H1 (cell line): ENCODE measurements at regions not wholly inside any gene's neighbourhood (a gene's known extent, or its start where the extent isn't known, plus 50 kb on each side); places are given as distances from the start of the nearest gene placed in this dataset.

Experiments
- CTCF ChIA-PET: fragments of 300-600 bp; sonication (Branson Sonifier 250); formaldehyde crosslinking; loops from one replicate; lab custom pipeline; 2021; ENCODE audit not compliant: partially characterized antibody; lab: Charles Lee
- POLR2A ChIA-PET: fragments of 300-600 bp; sonication (Branson Sonifier 250); formaldehyde crosslinking; loops from one replicate; lab custom pipeline; 2021; ENCODE audit warnings: inconsistent platforms; ENCODE audit not compliant: partially characterized antibody; lab: Charles Lee
- DNase-seq, 2 experiments: peaks; one replicate each; pipeline versions ENCODE4 v3.0.0 to v3.0.0-alpha.2; 2010 to 2022; ENCODE audit warnings: low spot score in 2 of 2, low read depth in 1 of 2, mixed read lengths in 1 of 2
- FAIRE-seq: peaks from 2 replicates; lab custom pipeline; 2011; peaks lifted over from hg19 to GRCh38; lab: Jason Lieb, UNC
- H2AFZ ChIP-seq: 2 replicates; pipeline ENCODE4 v1.8.1; 2012; ENCODE audit warnings: low read length, inconsistent platforms
- H2AK5ac ChIP-seq: 2 replicates; pipeline ENCODE4 v1.6.1; 2013; ENCODE audit warnings: low read depth, low read length
- H2BK120ac ChIP-seq: replicated peaks from 2 replicates; pipeline ENCODE3; 2013; ENCODE audit warnings: low read depth, low read length, inconsistent platforms
- H2BK12ac ChIP-seq: 2 replicates; pipeline ENCODE4 v1.6.1; 2013; ENCODE audit warnings: low read depth, low read length
- H2BK15ac ChIP-seq: 2 replicates; pipeline ENCODE4 v1.6.1; 2013; ENCODE audit warnings: low read length
- H2BK20ac ChIP-seq: 2 replicates; pipeline ENCODE4 v1.6.1; 2013; ENCODE audit warnings: low read length
- H2BK5ac ChIP-seq: 2 replicates; pipeline ENCODE4 v1.6.1; 2013; ENCODE audit warnings: low read depth, low read length
- H3K14ac ChIP-seq: 2 replicates; pipeline ENCODE4 v1.6.1; 2013; ENCODE audit warnings: inconsistent platforms; ENCODE audit not compliant: insufficient read length
- H3K18ac ChIP-seq: 2 replicates; pipeline ENCODE4 v1.6.1; 2013; ENCODE audit warnings: low read length; ENCODE audit errors: extremely low read depth
- H3K23ac ChIP-seq: 2 replicates; pipeline ENCODE4 v1.6.1; 2013; ENCODE audit warnings: inconsistent platforms; ENCODE audit not compliant: insufficient read length
- H3K23me2 ChIP-seq: 2 replicates; pipeline ENCODE4 v1.6.1; 2013; ENCODE audit warnings: low read depth, low read length
- H3K27ac ChIP-seq: 2 replicates; pipeline ENCODE4 v1.6.1; 2011; ENCODE audit warnings: low read depth, low read length, inconsistent platforms
- H3K27me3 ChIP-seq, 4 experiments: replicated peaks in 1 of 4; 1 replicate in 1 of 4; 2 replicates in 3 of 4; pipeline versions ENCODE4 v1.6.1 to v1.8.1; 2011 to 2013; ENCODE audit warnings: low read length in 3 of 4, mild to moderate bottlenecking in 3 of 4, inconsistent platforms in 2 of 4, mixed read lengths in 2 of 4, moderate library complexity in 1 of 4; ENCODE audit not compliant: control insufficient read depth in 3 of 4, insufficient read depth in 3 of 4; ENCODE audit errors: extremely low read depth in 1 of 4
- H3K36me3 ChIP-seq, 4 experiments: 2 replicates each; pipeline versions ENCODE4 v1.6.1 to v1.8.1; 2011 to 2013; ENCODE audit warnings: mild to moderate bottlenecking in 4 of 4, low read length in 3 of 4, moderate library complexity in 2 of 4, control low read depth in 1 of 4, inconsistent platforms in 1 of 4; ENCODE audit not compliant: insufficient read depth in 4 of 4, control insufficient read depth in 2 of 4
- H3K4ac ChIP-seq: replicated peaks from 2 replicates; pipeline ENCODE3; 2013; ENCODE audit warnings: low read length, low read depth, mixed read lengths, inconsistent platforms; ENCODE audit not compliant: insufficient read length
- H3K4me1 ChIP-seq, 4 experiments: replicated peaks in 1 of 4; 1 replicate in 1 of 4; 2 replicates in 3 of 4; pipeline versions ENCODE4 v1.6.1 to v1.8.1; 2011 to 2013; ENCODE audit warnings: low read length in 3 of 4, inconsistent platforms in 2 of 4, mixed read lengths in 1 of 4; ENCODE audit not compliant: insufficient read depth in 4 of 4, control insufficient read depth in 3 of 4
- H3K4me2 ChIP-seq, 2 experiments: 2 replicates each; pipeline versions ENCODE4 v1.6.1 to v1.8.1; 2011 to 2013; ENCODE audit warnings: low read depth in 2 of 2, low read length in 2 of 2, control low read depth in 1 of 2, inconsistent platforms in 1 of 2, mild to moderate bottlenecking in 1 of 2; ENCODE audit not compliant: insufficient read depth in 1 of 2
- H3K4me3 ChIP-seq, 4 experiments: fragments of 200-600, 300-600 bp in 1 of 4; sonication (generic), shearing (Covaris generic), sonication (Bioruptor Twin) in 1 of 4; 2 replicates each; pipeline versions ENCODE4 v1.5.1 to v1.8.1; 2011 to 2016; ENCODE audit warnings: low read length in 4 of 4, low read depth in 3 of 4, control low read depth in 2 of 4, inconsistent platforms in 2 of 4, mild to moderate bottlenecking in 2 of 4, mixed read lengths in 1 of 4, moderate library complexity in 1 of 4; ENCODE audit not compliant: insufficient read depth in 2 of 4; ENCODE audit errors: extremely low read depth in 1 of 4
- H3K56ac ChIP-seq: replicated peaks from 2 replicates; pipeline ENCODE3; 2013; ENCODE audit warnings: low read depth, mild to moderate bottlenecking, mixed read lengths, low read length, inconsistent platforms; ENCODE audit not compliant: insufficient read length
- H3K79me1 ChIP-seq: 2 replicates; pipeline ENCODE4 v1.6.1; 2013; ENCODE audit warnings: low read depth, low read length, control low read depth
- H3K79me2 ChIP-seq, 2 experiments: 2 replicates each; pipeline versions ENCODE4 v1.6.1 to v1.8.1; 2012 to 2013; ENCODE audit warnings: low read length in 2 of 2, mild to moderate bottlenecking in 2 of 2, inconsistent platforms in 1 of 2; ENCODE audit not compliant: insufficient read depth in 2 of 2, control insufficient read depth in 1 of 2
- H3K9ac ChIP-seq, 4 experiments: replicated peaks in 1 of 4; 1 replicate in 1 of 4; 2 replicates in 3 of 4; pipeline versions ENCODE4 v1.6.1 to v1.8.1; 2011 to 2013; ENCODE audit warnings: low read depth in 3 of 4, low read length in 3 of 4, control low read depth in 2 of 4, mild to moderate bottlenecking in 2 of 4, moderate library complexity in 2 of 4, inconsistent platforms in 1 of 4; ENCODE audit errors: extremely low read depth in 1 of 4
- H3K9me3 ChIP-seq, 2 experiments: 2 replicates each; pipeline versions ENCODE4 v1.6.1 to v1.8.1; 2012 to 2013; ENCODE audit warnings: mild to moderate bottlenecking in 2 of 2, moderate library complexity in 2 of 2, control low read depth in 1 of 2, inconsistent platforms in 1 of 2, low read depth in 1 of 2, low read length in 1 of 2, mixed read lengths in 1 of 2; ENCODE audit not compliant: insufficient read depth in 2 of 2
- H4K20me1 ChIP-seq, 2 experiments: replicated peaks in 1 of 2; 2 replicates each; pipeline versions ENCODE3 to v1.8.1; 2011 to 2013; ENCODE audit warnings: inconsistent platforms in 2 of 2, low read length in 2 of 2, mild to moderate bottlenecking in 1 of 2; ENCODE audit not compliant: insufficient read depth in 2 of 2, control insufficient read depth in 1 of 2
- H4K5ac ChIP-seq: 2 replicates; pipeline ENCODE4 v1.6.1; 2013; ENCODE audit warnings: low read length, low read depth, mixed read lengths, inconsistent platforms; ENCODE audit not compliant: insufficient read length
- H4K8ac ChIP-seq: 2 replicates; pipeline ENCODE4 v1.8.0; 2013; ENCODE audit warnings: mild to moderate bottlenecking, moderate library complexity, low read length, inconsistent platforms; ENCODE audit not compliant: insufficient read depth; ENCODE audit errors: extremely low read depth
- H4K91ac ChIP-seq: replicated peaks from 2 replicates; pipeline ENCODE3; 2013; ENCODE audit warnings: low read length, mixed read lengths, inconsistent platforms; ENCODE audit not compliant: insufficient read length
- ASH2L ChIP-seq: fragments of 200-600, 300-600 bp; sonication (generic); IDR thresholded peaks from one replicate; pipeline ENCODE4 v1.7.1; 2017; ENCODE audit warnings: low read length
- ATF3 ChIP-seq: IDR thresholded peaks from 2 replicates; pipeline ENCODE4 v1.6.1; 2011; ENCODE audit warnings: low read depth, mild to moderate bottlenecking, low read length; ENCODE audit not compliant: insufficient read depth
- BCL11A ChIP-seq, 2 experiments: IDR thresholded peaks; one replicate each; pipeline ENCODE4 v1.6.1; 2011; ENCODE audit warnings: low read depth in 2 of 2, low read length in 2 of 2, mild to moderate bottlenecking in 2 of 2
- BRCA1 ChIP-seq: IDR thresholded peaks from 2 replicates; pipeline ENCODE4 v1.6.1; 2012; ENCODE audit warnings: low read depth, low read length, improper control_type of control experiment
- CTBP2 ChIP-seq: IDR thresholded peaks from 2 replicates; pipeline ENCODE4 v1.7.0; 2011; ENCODE audit warnings: borderline replicate concordance, mild to moderate bottlenecking, moderate library complexity, mixed read lengths, low read length; ENCODE audit not compliant: insufficient read depth, insufficient read length
- EGR1 ChIP-seq: IDR thresholded peaks from 2 replicates; pipeline ENCODE4 v1.6.1; 2011; ENCODE audit warnings: low read depth, low read length, borderline replicate concordance
- EP300 ChIP-seq, 2 experiments: IDR thresholded peaks; 1 replicate in 1 of 2; 2 replicates in 1 of 2; pipeline ENCODE4 v1.6.1; 2011 to 2012; ENCODE audit warnings: low read depth in 2 of 2, low read length in 2 of 2, mild to moderate bottlenecking in 2 of 2, borderline replicate concordance in 1 of 2, inconsistent platforms in 1 of 2, moderate library complexity in 1 of 2
- HDAC6 ChIP-seq: IDR thresholded peaks from one replicate; pipeline ENCODE4 v1.7.1; 2012; ENCODE audit warnings: low read depth, mild to moderate bottlenecking, inconsistent platforms, low read length, moderate library complexity
- KDM4A ChIP-seq: IDR thresholded peaks from one replicate; pipeline ENCODE4 v1.7.1; 2012; ENCODE audit warnings: low read depth, mild to moderate bottlenecking, moderate library complexity, low read length, inconsistent platforms; ENCODE audit not compliant: severe bottlenecking
- RFX5 ChIP-seq: IDR thresholded peaks from 2 replicates; pipeline ENCODE4 v1.6.1; 2011; ENCODE audit warnings: low read depth, low read length, improper control_type of control experiment, borderline replicate concordance
- SIRT6 ChIP-seq: IDR thresholded peaks from one replicate; pipeline ENCODE4 v1.7.1; 2012; ENCODE audit warnings: low read length, inconsistent platforms
- SIX5 ChIP-seq: IDR thresholded peaks from 2 replicates; pipeline ENCODE4 v1.6.1; 2011; ENCODE audit warnings: mild to moderate bottlenecking, low read depth, low read length
- ZNF274 ChIP-seq: IDR thresholded peaks from 2 replicates; pipeline ENCODE4 v1.7.0; 2012; ENCODE audit warnings: low read length, borderline replicate concordance; ENCODE audit errors: extremely low read depth
- WGBS, 2 experiments: shearing (Covaris generic) in 1 of 2; methylation state at CpG; one replicate each; pipeline versions ENCODE4 v1.1.6 to v1.1.7; 2013 to 2015; ENCODE audit warnings: low lambda C conversion rate in 2 of 2, mixed read lengths in 2 of 2, inconsistent platforms in 1 of 2, low coverage in 1 of 2, missing lambda C conversion rate in 1 of 2; ENCODE audit not compliant: insufficient replicate concordance in 2 of 2, insufficient coverage in 1 of 2, insufficient read length in 1 of 2; ENCODE audit errors: extremely low coverage in 1 of 2, missing lambda C conversion rate in 1 of 2; 5-methylcytosine and 5-hydroxymethylcytosine counted together

DNA sequence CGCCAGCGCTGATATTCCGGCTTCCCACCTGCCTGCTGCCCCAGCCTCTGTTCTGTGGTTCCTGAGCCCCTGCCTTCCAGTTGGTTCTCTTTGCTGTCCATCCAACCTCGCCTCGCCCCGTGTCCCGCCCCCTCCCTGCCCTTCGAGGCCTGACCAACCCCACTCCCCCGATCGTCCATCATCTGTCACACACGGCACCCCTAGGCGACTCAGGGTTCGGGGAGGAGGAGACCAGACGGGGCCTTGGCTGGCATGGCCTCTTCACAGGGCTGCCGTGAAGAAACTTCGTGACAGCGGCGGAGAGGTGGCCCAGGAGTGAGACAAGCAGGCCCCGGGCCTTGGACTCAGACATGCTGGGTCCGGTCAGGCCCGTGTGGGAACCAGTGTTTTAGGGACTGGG is 226.1 kb downstream of the QKI start:
- no peak for DNase-seq
- CTCF ChIA-PET, result no interaction called here
- WGBS, 2 experiments, result 89% methylated on average over 17 of the region's 21 CpGs; no CpG with 5 or more reads in 1 of the 2 experiments

More for the DNA sequence above, 226.1 kb downstream of the QKI start:
- H4K8ac ChIP-seq, result no peak overlapping the region
- no peaks in the 10 kb centered on the region for H3K36me3 ChIP-seq
- no peak overlapping the region for H2AK5ac ChIP-seq
- no peak for TF ChIP-seq CTBP2
- no peak for TF ChIP-seq BCL11A (IDR thresholded peaks at IDR 0.05; ENCODE audit: low read depth in 2 of 2, low read length in 2 of 2)
- TF ChIP-seq ZNF274, result no peak
- TF ChIP-seq EGR1, result no peak
- TF ChIP-seq EP300 (IDR thresholded peaks at IDR 0.05; ENCODE audit: borderline replicate concordance in 1 of 2, low read depth in 2 of 2, low read length in 2 of 2), result no peak
- no peak for TF ChIP-seq BRCA1
- TF ChIP-seq HDAC6, result no peak
- TF ChIP-seq KDM4A, result no peak
- TF ChIP-seq ATF3, result no peak
- TF ChIP-seq ASH2L, result no peak
- no peak for TF ChIP-seq SIRT6
- TF ChIP-seq SIX5, result no peak
- TF ChIP-seq RFX5, result no peak
- no peak overlapping the region for H2BK15ac ChIP-seq
- H2BK12ac ChIP-seq, result no peak overlapping the region
- H3K18ac ChIP-seq, result no peak overlapping the region
- no peak overlapping the region for H2AFZ ChIP-seq
- no peak overlapping the region for H3K27ac ChIP-seq
- H2BK120ac ChIP-seq, result no peak overlapping the region
- H4K20me1 ChIP-seq, result no peaks in the 10 kb centered on the region
- POLR2A ChIA-PET, result no interaction called here
- no peak overlapping the region for H3K4me3 ChIP-seq
- peaks cover 2 to 7% (median 5%) of the 10 kb centered on the region in 4 experiments for H3K4me1 ChIP-seq
- H3K79me2 ChIP-seq, result no peaks in the 10 kb centered on the region
- H4K5ac ChIP-seq, result no peak overlapping the region
- no peak overlapping the region for H3K56ac ChIP-seq
- no peak for FAIRE-seq
- no peaks in the 10 kb centered on the region for H3K23me2 ChIP-seq
- no peak overlapping the region for H2BK5ac ChIP-seq
- no peaks in the 10 kb centered on the region for H3K79me1 ChIP-seq
- no peaks in the 10 kb centered on the region for H3K27me3 ChIP-seq
- no peak overlapping the region for H3K9ac ChIP-seq
- no peak overlapping the region for H4K91ac ChIP-seq
- no peaks in the 10 kb centered on the region; a peak in 1 of 4 replicates for H3K9me3 ChIP-seq
- H3K23ac ChIP-seq, result no peak overlapping the region
- H3K4me2 ChIP-seq, result no peak overlapping the region
- no peak overlapping the region for H2BK20ac ChIP-seq
- H3K4ac ChIP-seq, result no peak overlapping the region
- no peak overlapping the region for H3K14ac ChIP-seq
